Progenitor cell of endocrine pancreas (in vitro differentiated cells): ENCODE measurements at regions not wholly inside any gene's neighbourhood (a gene's known extent, or its start where the extent isn't known, plus 50 kb on each side); places are given as distances from the start of the nearest gene placed in this dataset.

Experiments
- DNase-seq: peaks from one replicate; pipeline ENCODE4 v3.0.0; 2021; ENCODE audit warnings: low spot score; ENCODE audit not compliant: unreplicated experiment
- H3K27ac Mint-ChIP-seq: 2 replicates; pipeline ENCODE4 v1.8.0; 2021; ENCODE audit warnings: mild to moderate bottlenecking, moderate library complexity, mixed read lengths
- H3K27me3 Mint-ChIP-seq: 2 replicates; pipeline ENCODE4 v1.8.0; 2021; ENCODE audit warnings: mixed read lengths
- H3K36me3 Mint-ChIP-seq: 2 replicates; pipeline ENCODE4 v1.8.0; 2022; ENCODE audit warnings: mixed read lengths; ENCODE audit not compliant: insufficient read depth
- H3K4me1 Mint-ChIP-seq: 2 replicates; pipeline ENCODE4 v1.8.0; 2021; ENCODE audit warnings: low read depth, mixed read lengths
- H3K4me3 Mint-ChIP-seq: 2 replicates; pipeline ENCODE4 v1.8.0; 2021; ENCODE audit warnings: low read depth, mild to moderate bottlenecking, moderate library complexity, mixed read lengths
- H3K9me3 Mint-ChIP-seq: 2 replicates; pipeline ENCODE4 v1.8.0; 2021; ENCODE audit warnings: low read depth, mixed read lengths
- TF ChIP-seq, protein P1 (sequence below): fragments of 200-600 bp; sonication (generic); IDR thresholded peaks from one replicate; pipeline ENCODE4 v1.5.0; 2021; ENCODE audit warnings: antibody characterized with exemption, mild to moderate bottlenecking; ENCODE audit not compliant: unreplicated experiment

DNA sequence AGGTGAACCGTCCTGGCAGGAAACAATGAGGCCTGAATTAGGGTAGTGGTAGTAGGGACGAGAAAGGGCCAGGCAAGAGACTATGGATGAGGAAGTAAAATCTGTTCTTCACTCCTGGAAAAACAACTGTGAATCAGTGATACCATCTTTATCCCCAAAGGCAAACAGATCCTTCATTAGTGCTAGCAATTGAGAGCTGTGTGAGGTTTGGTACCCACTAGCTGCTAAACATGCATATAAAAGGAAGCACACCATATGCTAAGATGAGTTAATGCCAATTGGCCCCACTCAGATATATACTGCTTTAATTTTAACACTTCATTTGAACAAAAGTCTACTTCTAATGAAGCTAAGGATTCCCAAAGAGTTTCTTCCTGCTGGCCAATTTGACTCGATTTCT lies 244.8 kb upstream of the NR4A3 start:
- Mint-ChIP-seq H3K27me3 (no peaks in the 10 kb centered on the region), H3K27ac (no peak overlapping the region), H3K9me3 (no peaks in the 10 kb centered on the region), H3K4me1 (no peaks in the 10 kb centered on the region), H3K36me3 (no peaks in the 10 kb centered on the region), H3K4me3 (no peak overlapping the region)
- no peak for DNase-seq
- TF ChIP-seq, protein P1, sequence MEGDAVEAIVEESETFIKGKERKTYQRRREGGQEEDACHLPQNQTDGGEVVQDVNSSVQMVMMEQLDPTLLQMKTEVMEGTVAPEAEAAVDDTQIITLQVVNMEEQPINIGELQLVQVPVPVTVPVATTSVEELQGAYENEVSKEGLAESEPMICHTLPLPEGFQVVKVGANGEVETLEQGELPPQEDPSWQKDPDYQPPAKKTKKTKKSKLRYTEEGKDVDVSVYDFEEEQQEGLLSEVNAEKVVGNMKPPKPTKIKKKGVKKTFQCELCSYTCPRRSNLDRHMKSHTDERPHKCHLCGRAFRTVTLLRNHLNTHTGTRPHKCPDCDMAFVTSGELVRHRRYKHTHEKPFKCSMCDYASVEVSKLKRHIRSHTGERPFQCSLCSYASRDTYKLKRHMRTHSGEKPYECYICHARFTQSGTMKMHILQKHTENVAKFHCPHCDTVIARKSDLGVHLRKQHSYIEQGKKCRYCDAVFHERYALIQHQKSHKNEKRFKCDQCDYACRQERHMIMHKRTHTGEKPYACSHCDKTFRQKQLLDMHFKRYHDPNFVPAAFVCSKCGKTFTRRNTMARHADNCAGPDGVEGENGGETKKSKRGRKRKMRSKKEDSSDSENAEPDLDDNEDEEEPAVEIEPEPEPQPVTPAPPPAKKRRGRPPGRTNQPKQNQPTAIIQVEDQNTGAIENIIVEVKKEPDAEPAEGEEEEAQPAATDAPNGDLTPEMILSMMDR, result no peak

DNA sequence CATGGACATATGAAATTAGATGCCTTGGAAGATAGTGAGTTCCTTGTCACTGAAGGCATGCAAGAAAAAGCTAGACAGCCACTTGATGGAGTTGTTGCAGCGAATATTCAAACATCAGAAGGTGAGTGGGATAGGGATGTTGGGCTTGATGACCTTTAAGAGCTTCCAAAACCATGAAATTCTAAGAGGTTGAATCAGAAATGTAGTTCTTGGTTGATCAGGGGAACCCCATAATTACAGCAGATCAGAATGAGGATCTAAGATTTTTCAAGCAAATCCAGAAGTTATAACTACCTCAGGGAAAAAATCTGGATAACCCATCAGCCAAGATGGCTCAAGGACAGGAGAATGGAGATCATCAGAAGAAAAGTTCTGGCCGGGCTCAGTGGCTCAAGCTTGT lies 244.3 kb upstream of the NR4A3 start:
- no peaks in the 10 kb centered on the region for H3K27me3 Mint-ChIP-seq
- no peaks in the 10 kb centered on the region for H3K9me3 Mint-ChIP-seq
- TF ChIP-seq, protein P1, result no peak
- H3K27ac Mint-ChIP-seq, result no peak overlapping the region
- no peaks in the 10 kb centered on the region for H3K36me3 Mint-ChIP-seq
- DNase-seq, result no peak
- H3K4me3 Mint-ChIP-seq, result no peak overlapping the region
- no peaks in the 10 kb centered on the region for H3K4me1 Mint-ChIP-seq

DNA sequence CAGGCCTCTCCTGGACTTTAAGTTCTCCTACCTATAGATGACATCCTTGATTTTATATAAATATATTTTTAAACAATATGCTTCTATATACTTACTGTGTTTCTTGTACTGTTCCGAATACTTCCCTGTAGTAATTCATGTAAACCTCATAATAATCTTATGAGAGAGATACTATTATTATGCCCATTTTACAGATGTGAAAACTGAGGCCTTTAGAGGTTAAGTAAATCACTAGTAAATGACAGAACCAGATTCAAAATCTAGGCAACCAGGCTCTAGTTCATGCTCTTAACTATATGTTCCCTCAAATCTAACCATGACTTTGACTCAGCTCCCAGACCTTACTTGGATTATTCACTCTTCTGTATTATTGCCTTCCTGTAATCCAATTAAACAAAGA lies 243.0 kb upstream of the NR4A3 start:
- peaks cover under 1% of the 10 kb centered on the region for H3K36me3 Mint-ChIP-seq
- no peak for DNase-seq
- no peaks in the 10 kb centered on the region for H3K4me1 Mint-ChIP-seq
- TF ChIP-seq, protein P1, result no peak
- H3K27me3 Mint-ChIP-seq, result no peaks in the 10 kb centered on the region
- no peak overlapping the region for H3K4me3 Mint-ChIP-seq
- H3K9me3 Mint-ChIP-seq, result peaks cover 2% of the 10 kb centered on the region
- no peak overlapping the region for H3K27ac Mint-ChIP-seq

DNA sequence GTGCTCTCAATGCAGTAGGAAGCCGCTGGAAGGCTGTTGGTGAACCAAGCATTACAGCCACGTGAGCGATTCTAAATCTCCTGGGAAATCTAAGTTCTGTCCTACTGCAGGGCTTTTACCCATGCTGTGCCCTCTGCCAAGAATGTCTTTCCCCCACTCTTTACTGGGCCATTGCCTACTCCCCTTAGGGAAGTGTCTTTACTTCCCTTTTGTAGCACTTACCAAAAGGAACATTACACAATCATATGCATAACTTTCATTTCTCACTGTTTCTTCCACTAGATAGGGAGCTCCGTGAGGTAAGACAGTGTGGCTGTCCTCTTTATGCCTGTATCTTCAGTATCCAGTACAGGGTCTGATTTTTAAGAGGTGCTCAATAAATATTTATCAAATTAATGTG lies 241.7 kb upstream of the NR4A3 start:
- Mint-ChIP-seq H3K4me3 (no peak overlapping the region), H3K27me3 (no peaks in the 10 kb centered on the region), H3K36me3 (peaks cover 1% of the 10 kb centered on the region), H3K9me3 (peaks cover 3% of the 10 kb centered on the region), H3K27ac (no peak overlapping the region), H3K4me1 (no peaks in the 10 kb centered on the region)
- DNase-seq, result no peak
- TF ChIP-seq, protein P1, result no peak

DNA sequence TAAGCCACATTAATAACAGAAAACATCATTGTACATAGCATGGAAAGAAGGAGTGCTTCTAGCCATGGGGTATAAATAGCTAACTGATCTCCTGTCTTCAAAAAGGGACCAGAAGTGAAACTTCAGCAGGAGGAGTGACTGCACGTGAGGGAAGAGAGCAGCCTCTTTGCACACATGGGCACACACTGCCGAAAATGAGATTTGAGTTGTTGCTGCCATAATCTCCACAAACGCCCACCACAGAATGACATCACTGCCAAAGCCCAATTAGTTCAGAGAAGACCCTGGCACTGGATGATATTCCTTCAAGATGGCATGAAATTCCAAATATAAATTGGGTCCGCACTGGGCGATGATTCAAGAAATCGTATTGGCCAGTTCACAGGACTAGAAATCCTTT lies 238.9 kb upstream of the NR4A3 start:
- Mint-ChIP-seq H3K27ac (no peak overlapping the region), H3K4me3 (no peak overlapping the region), H3K4me1 (no peaks in the 10 kb centered on the region), H3K36me3 (peaks cover 1% of the 10 kb centered on the region), H3K9me3 (peaks cover 3% of the 10 kb centered on the region), H3K27me3 (no peaks in the 10 kb centered on the region)
- DNase-seq, result no peak
- TF ChIP-seq, protein P1, result no peak
